Esophagus squamous epithelium (tissue), 4 donors: ENCODE measurements at regions not wholly inside any gene's neighbourhood (a gene's known extent, or its start where the extent isn't known, plus 50 kb on each side); places are given as distances from the start of the nearest gene placed in this dataset.

Experiments used
- POLR2A ChIP-seq, 4 donors: fragments of 450-650 bp; IDR thresholded peaks; one replicate each; pipeline ENCODE4 v1.6.1; 2017; ENCODE audit warnings: antibody characterized with exemption in 4 of 4, mild to moderate bottlenecking in 4 of 4, moderate library complexity in 3 of 4
- TF ChIP-seq, protein P1 (sequence below), 6 experiments: fragments of 450-650 bp in 4 of 6; fragments of 200-600 bp in 2 of 6; sonication (generic) in 2 of 6; IDR thresholded peaks; one replicate each; pipeline ENCODE4 v1.5.1; 2016 to 2019; ENCODE audit warnings: antibody characterized with exemption in 6 of 6, mild to moderate bottlenecking in 4 of 6, moderate library complexity in 4 of 6

DNA sequence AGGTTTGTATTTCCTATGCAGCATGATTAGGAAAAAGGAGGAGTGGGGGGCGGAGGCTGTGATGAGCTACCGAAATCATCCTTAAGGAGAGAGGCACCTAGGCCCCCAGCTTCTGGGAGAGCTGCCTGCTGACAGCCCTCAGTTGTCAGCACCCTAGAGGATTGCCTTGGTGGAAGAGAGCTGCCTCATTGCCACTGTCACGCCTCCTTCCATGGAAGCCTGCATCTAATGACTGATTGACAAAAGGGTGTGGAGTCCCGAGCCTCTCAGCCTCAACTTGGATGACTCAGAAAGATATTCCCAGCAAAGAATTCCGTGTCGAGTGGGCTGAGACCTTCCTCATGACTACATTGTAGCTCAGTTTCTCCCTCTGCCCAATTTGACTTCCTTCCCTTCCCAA is 320.4 kb upstream of the PROK2 start:
- TF ChIP-seq, protein P1, sequence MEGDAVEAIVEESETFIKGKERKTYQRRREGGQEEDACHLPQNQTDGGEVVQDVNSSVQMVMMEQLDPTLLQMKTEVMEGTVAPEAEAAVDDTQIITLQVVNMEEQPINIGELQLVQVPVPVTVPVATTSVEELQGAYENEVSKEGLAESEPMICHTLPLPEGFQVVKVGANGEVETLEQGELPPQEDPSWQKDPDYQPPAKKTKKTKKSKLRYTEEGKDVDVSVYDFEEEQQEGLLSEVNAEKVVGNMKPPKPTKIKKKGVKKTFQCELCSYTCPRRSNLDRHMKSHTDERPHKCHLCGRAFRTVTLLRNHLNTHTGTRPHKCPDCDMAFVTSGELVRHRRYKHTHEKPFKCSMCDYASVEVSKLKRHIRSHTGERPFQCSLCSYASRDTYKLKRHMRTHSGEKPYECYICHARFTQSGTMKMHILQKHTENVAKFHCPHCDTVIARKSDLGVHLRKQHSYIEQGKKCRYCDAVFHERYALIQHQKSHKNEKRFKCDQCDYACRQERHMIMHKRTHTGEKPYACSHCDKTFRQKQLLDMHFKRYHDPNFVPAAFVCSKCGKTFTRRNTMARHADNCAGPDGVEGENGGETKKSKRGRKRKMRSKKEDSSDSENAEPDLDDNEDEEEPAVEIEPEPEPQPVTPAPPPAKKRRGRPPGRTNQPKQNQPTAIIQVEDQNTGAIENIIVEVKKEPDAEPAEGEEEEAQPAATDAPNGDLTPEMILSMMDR (IDR thresholded peaks at IDR 0.05): no peak
- TF ChIP-seq POLR2A (IDR thresholded peaks at IDR 0.05): no peak
